ENCODE measurements at regions not wholly inside any gene's neighbourhood (a gene's known extent, or its start where the extent isn't known, plus 50 kb on each side); places are given as distances from the start of the nearest gene placed in this dataset.

GRCh38 chr3:193954752-193955151 lies 181.2 kb upstream of the HES1 start:
- intact Hi-C loops (cut with micrococcal nuclease), result no loop called here

- intact Hi-C loops (cut with micrococcal nuclease), result no loop called here
Measured at GRCh38 chr3:193955719-193956118, 180.2 kb upstream of the HES1 start.

- intact Hi-C loops (cut with micrococcal nuclease), result loop anchor here (10.0 kb wide), 1 partner anchor 175 kb away; the partner anchor contains the start of gene HES1
Measured at GRCh38 chr3:193959861-193960260, 176.1 kb upstream of the HES1 start.

- intact Hi-C loops (cut with micrococcal nuclease), result loop anchor here (10.0 kb wide), 1 partner anchor 174 kb away; the partner anchor contains the start of gene HES1
Measured at GRCh38 chr3:193960487-193961274, 175.3 kb upstream of the HES1 start.

GRCh38 chr3:193962986-193963685 lies 172.8 kb upstream of the HES1 start:
- intact Hi-C loops (cut with micrococcal nuclease), result loop anchor here (10.0 kb wide), 1 partner anchor 172 kb away; the partner anchor contains the start of gene HES1

GRCh38 chr3:193963808-193964516 lies 172.0 kb upstream of the HES1 start:
- intact Hi-C loops (cut with micrococcal nuclease), result loop anchor here (10.0 kb wide), 1 partner anchor 171 kb away; the partner anchor contains the start of gene HES1

GRCh38 chr3:193964517-193964880 lies 171.4 kb upstream of the HES1 start:
- intact Hi-C loops (cut with micrococcal nuclease), result loop anchor here (10.0 kb wide), 1 partner anchor 170 kb away; the partner anchor contains the start of gene HES1

- intact Hi-C loops (cut with micrococcal nuclease), result loop anchor here (10.0 kb wide), 1 partner anchor 166 kb away; the partner anchor contains the start of gene HES1
Measured at GRCh38 chr3:193968380-193968974, 167.5 kb upstream of the HES1 start.

- intact Hi-C loops (cut with micrococcal nuclease), result loop anchor here (10.0 kb wide), 1 partner anchor 345 kb away; no protein-coding TSS in a partner anchor
Measured at GRCh38 chr3:193970131-193970772, 165.7 kb upstream of the HES1 start.

- intact Hi-C loops (cut with micrococcal nuclease), result loop anchor here (10.0 kb wide), 1 partner anchor 344 kb away; no protein-coding TSS in a partner anchor
Measured at GRCh38 chr3:193970773-193971206, 165.2 kb upstream of the HES1 start.

- intact Hi-C loops (cut with micrococcal nuclease), result loop anchor here (10.0 kb wide), 1 partner anchor 343 kb away; no protein-coding TSS in a partner anchor
Measured at GRCh38 chr3:193971261-193971751, 164.6 kb upstream of the HES1 start.

- intact Hi-C loops (cut with micrococcal nuclease), result loop anchor here (10.0 kb wide), 1 partner anchor 343 kb away; no protein-coding TSS in a partner anchor
Measured at GRCh38 chr3:193971966-193972365, 164.0 kb upstream of the HES1 start.

- intact Hi-C loops (cut with micrococcal nuclease), result loop anchor here (10.0 kb wide), 1 partner anchor 342 kb away; no protein-coding TSS in a partner anchor
Measured at GRCh38 chr3:193972832-193973231, 163.1 kb upstream of the HES1 start.

GRCh38 chr3:193974191-193974652 lies 161.7 kb upstream of the HES1 start:
- intact Hi-C loops (cut with micrococcal nuclease), result loop anchor here (10.0 kb wide), 1 partner anchor 341 kb away; no protein-coding TSS in a partner anchor

GRCh38 chr3:193974671-193975535 lies 161.0 kb upstream of the HES1 start:
- intact Hi-C loops (cut with micrococcal nuclease), result loop anchor here (10.0 kb wide), 1 partner anchor 340 kb away; no protein-coding TSS in a partner anchor

- intact Hi-C loops (cut with micrococcal nuclease), result loop anchor here (10.0 kb wide), 1 partner anchor 337 kb away; no protein-coding TSS in a partner anchor
Measured at GRCh38 chr3:193977622-193978021, 158.3 kb upstream of the HES1 start.

GRCh38 chr3:193978030-193978429 lies 157.9 kb upstream of the HES1 start:
- intact Hi-C loops (cut with micrococcal nuclease), result loop anchor here (10.0 kb wide), 1 partner anchor 337 kb away; no protein-coding TSS in a partner anchor

GRCh38 chr3:193978486-193978885 lies 157.5 kb upstream of the HES1 start:
- intact Hi-C loops (cut with micrococcal nuclease), result loop anchor here (10.0 kb wide), 1 partner anchor 336 kb away; no protein-coding TSS in a partner anchor

GRCh38 chr3:193980326-193980725 lies 155.6 kb upstream of the HES1 start:
- intact Hi-C loops (cut with micrococcal nuclease), result no loop called here

Measured in T-helper 2 cell treated with Interferon-gamma antibody and Interleukin-4, amounts not matched to agents 100 ng/mL and 5 ng/mL, for 36 hours (primary cell).